ENCODE measurements at regions not wholly inside any gene's neighbourhood (a gene's known extent, or its start where the extent isn't known, plus 50 kb on each side); places are given as distances from the start of the nearest gene placed in this dataset.

- TF ChIP-seq NFRKB (IDR thresholded peaks at IDR 0.05): no peak
- TF ChIP-seq FOXM1 (IDR thresholded peaks at IDR 0.05; ENCODE audit: borderline replicate concordance): no peak
- no peak for TF ChIP-seq CTBP1 (IDR thresholded peaks at IDR 0.05; ENCODE audit: borderline replicate concordance)
- TF ChIP-seq ELF4 (IDR thresholded peaks at IDR 0.05): no peak
- no peak for TF ChIP-seq FOXK2 (IDR thresholded peaks at IDR 0.05)
- no peak for TF ChIP-seq BHLHE40 (IDR thresholded peaks at IDR 0.05; ENCODE audit: borderline replicate concordance)
- TF ChIP-seq SUZ12 (IDR thresholded peaks at IDR 0.05): no peak
- no peak for TF ChIP-seq SP1 (IDR thresholded peaks at IDR 0.05)
- TF ChIP-seq L3MBTL2 (conservative IDR thresholded peaks at IDR 0.05): no peak
- no peak for TF ChIP-seq ARNT (IDR thresholded peaks at IDR 0.05)
- TF ChIP-seq LEF1 (IDR thresholded peaks at IDR 0.05; ENCODE audit: borderline replicate concordance): no peak
- TF ChIP-seq HDGF (IDR thresholded peaks at IDR 0.05; ENCODE audit: borderline replicate concordance): no peak
- TF ChIP-seq ZNF384 (IDR thresholded peaks at IDR 0.05): no peak
- TF ChIP-seq PKNOX1 (IDR thresholded peaks at IDR 0.05): no peak
Measured at GRCh38 chr7:51569176-51569575, 252.6 kb upstream of the COBL start.

Data from HEK293T (cell line).